Right atrium auricular region (tissue), 2 donors: ENCODE measurements at regions not wholly inside any gene's neighbourhood (a gene's known extent, or its start where the extent isn't known, plus 50 kb on each side); places are given as distances from the start of the nearest gene placed in this dataset.

Experiments
- DNase-seq: peaks from one replicate; pipeline ENCODE4 v3.0.0-alpha.2; 2019; ENCODE audit warnings: low spot score
- H3K27ac ChIP-seq, 2 donors: fragments of 200-600 bp; sonication (generic); 1 replicate in 1 of 2; 2 replicates in 1 of 2; pipeline ENCODE4 v1.5.1; 2016 to 2019
- H3K27me3 ChIP-seq, 2 donors: fragments of 200-600 bp; sonication (generic); one replicate each; pipeline versions ENCODE4 v1.5.1 to v1.6.0; 2017 to 2019
- H3K36me3 ChIP-seq: fragments of 200-600 bp; sonication (generic); one replicate; pipeline ENCODE4 v1.5.1; 2016
- H3K4me1 ChIP-seq, 2 donors: fragments of 200-600 bp; sonication (generic); one replicate each; pipeline versions ENCODE4 v1.5.1 to v1.6.0; 2017 to 2019
- H3K4me3 ChIP-seq, 2 donors: fragments of 200-600 bp; sonication (generic); 1 replicate in 1 of 2; 2 replicates in 1 of 2; pipeline ENCODE4 v1.5.1; 2017 to 2019; ENCODE audit warnings: mild to moderate bottlenecking in 1 of 2, moderate library complexity in 1 of 2
- H3K9me3 ChIP-seq, 2 donors: fragments of 200-600 bp; sonication (generic); one replicate each; pipeline ENCODE4 v1.5.1; 2019
- CTCF ChIP-seq, 2 donors: fragments of 200-600 bp; sonication (generic); IDR thresholded peaks; one replicate each; pipeline ENCODE4 v1.5.1; 2019; ENCODE audit warnings: antibody characterized with exemption in 2 of 2

GRCh38 chr6:159103396-159104162, 58.8 kb upstream of the TAGAP start:
- H3K4me1 ChIP-seq = no peaks in the 10 kb centered on the region
- H3K4me3 ChIP-seq = no peak overlapping the region
- no peaks in the 10 kb centered on the region for H3K36me3 ChIP-seq
- no peak for TF ChIP-seq CTCF (IDR thresholded peaks at IDR 0.05)
- no peak overlapping the region for H3K27ac ChIP-seq
- peak; percentile 48 for DNase-seq
- H3K27me3 ChIP-seq = no peaks in the 10 kb centered on the region
- H3K9me3 ChIP-seq = no peaks in the 10 kb centered on the region

- peak; percentile 34 for DNase-seq
- no peak overlapping the region for H3K27ac ChIP-seq
- no peaks in the 10 kb centered on the region for H3K36me3 ChIP-seq
- TF ChIP-seq CTCF (IDR thresholded peaks at IDR 0.05) = no peak
- no peaks in the 10 kb centered on the region for H3K9me3 ChIP-seq
- H3K27me3 ChIP-seq = no peaks in the 10 kb centered on the region
- H3K4me1 ChIP-seq = no peaks in the 10 kb centered on the region
- no peak overlapping the region for H3K4me3 ChIP-seq
These were observed 57.8 kb upstream of the TAGAP start for GRCh38 chr6:159102373-159103160.

- H3K36me3 ChIP-seq = no peaks in the 10 kb centered on the region
- H3K27me3 ChIP-seq = no peaks in the 10 kb centered on the region
- TF ChIP-seq CTCF (IDR thresholded peaks at IDR 0.05) = no peak
- peak; percentile 28 for DNase-seq
- no peaks in the 10 kb centered on the region for H3K4me1 ChIP-seq
- no peaks in the 10 kb centered on the region for H3K9me3 ChIP-seq
- no peak overlapping the region for H3K27ac ChIP-seq
- H3K4me3 ChIP-seq = no peak overlapping the region
These were observed 56.9 kb upstream of the TAGAP start for GRCh38 chr6:159101656-159102055.

- no peaks in the 10 kb centered on the region for H3K9me3 ChIP-seq
- peak; percentile 28 for DNase-seq
- H3K4me1 ChIP-seq = no peaks in the 10 kb centered on the region
- H3K4me3 ChIP-seq = no peak overlapping the region
- TF ChIP-seq CTCF (IDR thresholded peaks at IDR 0.05) = no peak
- H3K27ac ChIP-seq = no peak overlapping the region
- no peaks in the 10 kb centered on the region for H3K36me3 ChIP-seq
- H3K27me3 ChIP-seq = no peaks in the 10 kb centered on the region
These were observed 55.8 kb upstream of the TAGAP start for GRCh38 chr6:159100395-159101182.

- DNase-seq = peak; percentile 28
- Histone ChIP-seq H3K4me3 (no peak overlapping the region), H3K36me3 (no peaks in the 10 kb centered on the region), H3K27me3 (no peaks in the 10 kb centered on the region), H3K4me1 (no peaks in the 10 kb centered on the region), H3K9me3 (no peaks in the 10 kb centered on the region), H3K27ac (no peak overlapping the region)
- TF ChIP-seq CTCF (IDR thresholded peaks at IDR 0.05) = no peak
These were observed 55.2 kb upstream of the TAGAP start for GRCh38 chr6:159099961-159100360.
